SH-SY5Y (cell line): ENCODE measurements at regions not wholly inside any gene's neighbourhood (a gene's known extent, or its start where the extent isn't known, plus 50 kb on each side); places are given as distances from the start of the nearest gene placed in this dataset.

Source experiments
- GATA2 ChIP-seq: IDR thresholded peaks from 2 replicates; pipeline ENCODE4 v1.6.1; 2011; ENCODE audit warnings: mild to moderate bottlenecking, low read depth, low read length
- GATA3 ChIP-seq: IDR thresholded peaks from 2 replicates; pipeline ENCODE4 v1.6.1; 2011; ENCODE audit warnings: low read depth, mild to moderate bottlenecking, low read length, moderate library complexity

GRCh38 chr14:100394886-100395672 is 71.9 kb downstream of the SLC25A47 start:
- TF ChIP-seq GATA2 (no peak), GATA3 (no peak)
